ENCODE measurements at regions not wholly inside any gene's neighbourhood (a gene's known extent, or its start where the extent isn't known, plus 50 kb on each side); places are given as distances from the start of the nearest gene placed in this dataset.

DNA sequence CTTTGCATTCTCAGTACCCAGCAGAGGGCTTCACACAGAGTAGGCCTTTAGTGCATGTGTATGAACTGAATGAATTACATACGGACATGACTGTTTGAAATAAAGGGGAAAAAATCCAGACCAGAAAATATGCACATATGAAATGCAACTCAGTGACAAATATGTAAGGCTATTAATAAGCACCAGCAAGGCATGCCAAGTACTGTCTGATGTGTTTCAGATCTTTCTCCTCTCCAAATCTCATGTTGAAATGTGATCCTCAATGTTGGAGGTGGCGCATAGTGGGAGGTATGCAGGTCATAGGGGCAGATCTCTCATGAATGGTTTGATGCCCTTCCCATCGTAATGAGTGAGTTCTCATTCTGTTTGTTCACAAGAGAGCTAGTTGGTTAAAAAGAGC lies 87.3 kb upstream of the TOMM7 start:
- no peak for DNase-seq

DNA sequence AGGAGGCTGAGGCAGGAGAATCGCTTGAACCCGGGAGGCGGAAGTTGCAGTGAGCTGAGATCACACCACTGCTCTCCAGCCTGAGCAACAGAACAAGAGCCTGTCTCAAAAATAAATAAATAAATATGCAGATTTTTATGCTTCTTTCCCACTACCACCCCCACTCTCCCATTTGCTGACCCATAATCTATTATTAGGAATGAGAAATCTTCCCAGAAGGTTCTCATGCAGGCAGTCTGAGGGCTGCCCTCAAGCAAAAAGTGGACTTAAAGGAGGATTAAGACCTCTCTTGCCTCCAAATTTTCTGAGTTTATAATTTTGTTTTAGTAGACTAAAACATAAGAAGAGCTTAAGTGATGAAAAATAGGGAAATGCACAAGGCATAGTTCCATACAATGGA lies 85.2 kb upstream of the TOMM7 start:
- DNase-seq, result no peak

DNA sequence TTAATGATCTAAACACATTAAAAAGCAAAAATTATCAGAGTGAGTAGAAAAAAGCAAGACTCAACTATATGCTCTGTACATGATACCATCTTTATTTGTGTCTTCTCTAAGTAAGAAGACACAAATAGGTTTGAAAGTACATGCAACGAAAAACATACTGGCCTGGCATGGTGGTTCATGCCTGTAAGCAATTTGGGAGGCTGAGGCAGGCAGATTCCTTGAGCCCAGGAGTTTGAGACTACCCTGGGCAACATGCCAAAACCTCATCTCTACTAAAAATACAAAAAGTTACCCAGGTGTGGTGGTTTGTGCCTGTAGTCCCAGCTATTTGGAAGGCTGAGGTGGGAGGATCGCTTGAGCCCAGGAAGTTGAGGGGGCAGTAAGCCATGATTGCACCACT lies 78.1 kb upstream of the TOMM7 start:
- DNase-seq, result no peak

DNA sequence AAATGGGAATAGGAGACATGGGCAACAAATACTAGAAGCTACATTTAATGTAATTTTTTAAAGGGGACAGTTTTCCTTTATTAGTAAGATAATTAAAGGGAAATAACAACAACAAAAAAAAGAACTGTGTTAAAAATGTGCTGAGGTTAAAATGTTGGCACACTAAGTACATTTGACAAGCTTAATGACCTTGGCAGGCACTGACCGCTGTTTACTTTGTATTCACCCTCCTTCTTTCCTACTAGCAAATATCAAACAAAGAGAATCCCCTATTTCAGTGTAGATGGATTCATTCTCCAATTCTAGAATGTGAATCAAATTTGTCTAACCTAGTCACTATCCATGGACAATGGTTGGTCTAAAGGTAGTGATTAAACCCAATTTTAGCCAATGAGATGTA lies 77.5 kb upstream of the TOMM7 start:
- no peak for DNase-seq

DNA sequence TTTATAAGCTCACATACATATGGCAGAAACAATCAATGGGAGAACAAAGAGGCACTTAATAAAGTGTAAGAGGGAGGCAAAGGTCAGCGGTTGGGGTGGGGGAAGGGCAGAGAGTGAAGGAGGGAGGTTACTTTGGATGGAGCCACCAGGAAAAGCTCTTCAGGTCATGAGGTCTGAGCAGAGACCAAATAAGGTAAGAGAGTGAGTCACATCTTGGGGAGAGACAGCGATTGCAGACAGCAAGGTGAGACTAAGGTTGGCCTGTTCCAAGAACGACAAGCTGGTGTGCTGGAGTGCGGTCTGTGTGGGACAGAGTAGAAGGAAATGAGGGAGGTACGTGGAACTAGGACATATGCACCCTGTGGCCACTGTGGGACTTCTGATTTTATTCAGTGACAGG lies 74.3 kb upstream of the TOMM7 start:
- no peak for DNase-seq

DNA sequence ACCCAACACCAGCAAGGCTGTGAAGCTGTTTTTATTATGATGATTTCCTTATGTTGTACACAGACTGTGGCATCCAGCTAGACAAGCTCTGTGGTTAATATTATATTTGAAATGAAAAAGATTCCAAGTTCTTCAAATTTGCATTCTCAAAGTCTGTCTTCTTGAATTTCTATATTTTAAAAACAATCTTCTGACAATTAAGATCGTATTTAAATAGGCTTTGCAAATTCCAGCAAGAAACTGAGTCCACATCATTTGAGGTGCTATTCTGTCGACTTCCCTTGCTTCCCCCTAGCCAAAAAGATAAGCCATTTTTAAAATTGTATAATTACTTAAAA lies 73.1 kb upstream of the TOMM7 start:
- no peak for DNase-seq

DNA sequence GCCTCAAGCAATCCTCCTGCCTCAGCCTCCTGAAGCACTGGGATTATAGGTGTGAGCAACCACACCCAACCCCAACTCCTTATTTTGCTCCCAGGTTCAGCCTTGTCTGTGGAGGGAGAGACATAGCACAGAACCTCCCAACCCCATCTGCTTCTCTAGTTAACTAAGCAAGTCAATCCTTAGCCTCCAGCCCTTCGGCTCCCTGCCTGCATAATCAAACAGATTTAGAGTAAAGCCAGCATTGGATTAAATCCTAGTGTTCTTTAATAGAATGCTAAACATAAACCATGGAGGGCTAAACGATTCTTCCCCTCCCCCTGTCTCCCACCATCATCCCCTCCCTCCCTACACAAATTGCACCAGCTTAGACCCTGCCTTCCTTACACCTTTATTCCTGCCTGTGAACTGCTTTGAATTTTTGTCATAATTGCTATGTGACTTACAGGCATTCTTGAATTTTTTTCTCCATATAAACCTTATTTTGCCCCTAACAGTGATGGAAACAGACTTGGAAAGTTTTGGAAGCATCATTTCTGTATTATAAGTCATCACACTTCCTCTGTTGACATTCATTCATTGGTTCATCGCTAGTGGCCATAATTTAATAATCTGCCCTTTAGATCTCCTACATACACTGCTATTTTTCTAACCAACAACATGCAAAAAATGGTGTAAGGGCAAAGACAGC lies 72.6 kb upstream of the TOMM7 start:
- DNase-seq, result no peak

DNA sequence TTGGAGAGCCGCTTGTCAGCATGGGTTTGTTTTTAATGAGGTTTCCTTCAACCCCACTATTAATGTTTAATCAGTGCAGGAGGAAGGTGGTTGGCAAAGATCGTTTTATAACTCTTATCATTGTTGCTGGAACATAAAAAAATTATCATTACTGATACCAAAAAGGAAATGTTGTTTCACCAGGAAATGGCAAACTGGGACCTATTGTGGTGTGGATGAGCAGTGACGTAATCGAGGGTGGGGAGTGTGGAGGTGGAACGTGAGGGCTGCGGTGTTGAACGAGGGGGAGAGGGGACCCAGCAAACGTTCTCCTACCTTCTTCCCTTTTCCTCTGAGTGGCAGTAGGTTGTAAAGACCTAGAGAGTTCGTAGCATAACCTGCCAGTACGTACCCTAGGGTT lies 71.9 kb upstream of the TOMM7 start:
- no peak for DNase-seq

DNA sequence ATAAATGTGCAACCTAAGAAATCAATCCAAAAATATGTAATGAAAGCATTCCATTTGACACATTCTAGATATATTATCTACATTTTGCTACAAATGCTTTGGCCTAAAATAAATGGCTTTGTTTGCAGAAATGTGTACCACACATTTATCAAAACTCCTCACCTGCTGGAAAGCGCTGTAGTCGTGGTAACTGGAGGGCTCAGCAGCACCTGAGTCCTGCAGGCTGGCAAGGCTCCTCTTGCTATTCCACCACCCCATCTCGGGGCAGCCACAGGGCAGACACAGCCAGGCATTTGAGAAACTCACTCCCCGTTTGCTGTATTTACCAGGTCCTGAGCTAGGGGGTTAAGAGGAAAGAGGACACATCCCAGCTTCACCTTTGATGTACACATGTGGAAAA lies 68.1 kb upstream of the TOMM7 start:
- no peak for DNase-seq

DNA sequence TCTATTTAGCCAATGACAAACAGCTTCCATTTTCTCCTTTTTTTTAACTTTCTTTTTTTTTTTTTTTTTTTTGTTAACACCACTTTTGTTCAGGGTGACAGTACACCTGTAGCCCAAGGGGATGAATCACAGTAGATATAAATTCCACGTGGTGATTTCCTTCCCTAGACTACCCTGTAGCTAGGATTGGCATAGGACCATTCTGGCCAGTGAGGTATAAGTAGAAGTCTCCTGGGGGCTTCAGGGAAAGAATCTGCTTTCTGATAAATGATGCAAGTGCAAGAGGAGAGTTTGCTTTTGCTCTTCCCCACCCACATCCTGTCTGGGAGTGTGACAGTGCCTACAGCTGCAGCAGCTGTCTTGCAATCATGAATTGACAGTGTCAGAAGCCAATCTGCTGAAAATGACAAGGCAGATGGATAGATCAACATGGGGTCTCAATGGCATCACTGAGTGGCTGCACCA lies 63.2 kb upstream of the TOMM7 start:
- DNase-seq, result peak; percentile 29 to 34

DNA sequence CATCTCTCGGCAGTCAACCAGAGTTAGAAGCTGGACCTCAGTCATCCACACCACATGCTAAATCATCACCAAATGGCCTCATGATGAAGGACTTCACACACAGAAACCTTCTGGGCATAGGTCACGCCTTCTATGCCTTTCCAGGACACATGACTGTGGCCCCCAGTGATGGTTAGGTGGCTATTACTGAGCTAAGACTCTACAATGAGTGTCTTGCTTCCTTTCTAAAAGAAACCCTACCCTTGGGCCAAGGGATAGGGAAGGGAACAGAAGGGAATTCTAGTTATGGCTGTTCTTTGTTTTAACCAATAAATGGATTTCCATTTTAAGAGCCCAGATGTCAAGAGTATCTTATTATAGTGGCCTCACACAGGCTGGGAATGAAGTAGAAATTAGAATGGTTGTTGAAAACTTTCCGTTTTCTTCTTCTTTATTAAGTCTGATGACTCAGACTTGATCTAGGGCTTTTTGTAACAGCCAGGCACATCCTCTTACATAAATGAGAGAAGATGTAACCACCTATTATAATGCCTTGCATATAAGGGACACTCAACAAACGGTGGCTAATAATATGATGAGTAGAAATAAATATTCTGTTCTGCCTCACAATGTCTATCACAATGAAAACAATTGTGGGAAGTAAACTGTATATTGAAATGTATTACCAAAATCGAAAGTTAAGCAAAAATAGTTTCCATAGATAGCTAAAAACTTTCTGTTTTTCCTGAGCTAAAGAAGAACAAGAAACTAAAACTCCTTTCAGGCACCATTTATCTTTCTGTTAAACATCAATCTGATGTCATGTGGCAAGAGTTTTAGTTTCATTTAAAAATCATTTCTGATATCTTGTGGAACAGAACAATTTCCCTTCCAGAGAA lies 62.5 kb upstream of the TOMM7 start:
- DNase-seq, result no peak

DNA sequence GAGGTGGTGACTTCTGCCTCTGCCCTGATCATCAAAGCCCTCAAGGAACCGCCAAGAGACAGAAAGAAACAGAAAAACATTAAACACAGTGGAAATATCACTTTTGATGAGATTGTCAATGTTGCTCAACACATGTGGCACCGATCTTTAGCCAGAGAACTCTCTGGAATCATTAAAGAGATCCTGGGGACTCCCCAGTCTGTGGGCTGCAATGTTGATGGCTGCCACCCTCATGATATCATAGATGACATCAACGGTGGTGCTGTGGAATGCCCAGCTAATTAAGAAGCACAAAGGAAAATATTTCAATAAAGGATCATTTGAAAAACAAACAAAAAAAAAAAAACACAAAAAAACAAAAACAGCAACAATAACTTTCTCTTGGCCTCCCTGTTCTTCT lies 59.5 kb upstream of the TOMM7 start:
- no peak for DNase-seq

DNA sequence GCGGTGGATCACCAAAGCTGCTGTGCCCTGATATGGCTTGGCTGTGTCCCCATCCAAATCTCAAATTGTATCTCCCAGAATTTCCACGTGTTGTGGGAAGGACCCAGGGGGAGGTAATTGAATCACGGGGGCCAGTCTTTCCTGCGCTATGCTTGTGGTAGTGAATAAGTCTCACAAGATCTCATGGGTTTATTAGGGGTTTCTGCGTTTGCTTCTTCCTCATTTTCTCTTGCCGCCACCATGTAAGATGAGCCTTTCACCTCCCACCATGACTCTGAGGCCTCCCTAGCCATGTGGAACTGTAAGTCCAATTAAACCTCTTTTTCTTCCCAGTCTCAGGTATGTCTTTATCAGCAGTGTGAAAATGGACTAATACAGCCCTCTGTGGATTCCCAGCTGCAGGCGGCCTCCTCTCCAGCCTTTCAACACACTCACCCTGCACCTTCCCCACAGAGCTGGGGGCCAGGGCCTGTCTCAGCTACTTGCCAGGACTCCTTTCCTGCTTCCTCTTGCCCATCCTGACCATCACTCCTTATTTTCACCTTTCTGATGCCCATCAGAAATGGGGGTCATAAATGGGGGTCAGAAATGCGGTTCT lies 57.2 kb upstream of the TOMM7 start:
- DNase-seq, result no peak

DNA sequence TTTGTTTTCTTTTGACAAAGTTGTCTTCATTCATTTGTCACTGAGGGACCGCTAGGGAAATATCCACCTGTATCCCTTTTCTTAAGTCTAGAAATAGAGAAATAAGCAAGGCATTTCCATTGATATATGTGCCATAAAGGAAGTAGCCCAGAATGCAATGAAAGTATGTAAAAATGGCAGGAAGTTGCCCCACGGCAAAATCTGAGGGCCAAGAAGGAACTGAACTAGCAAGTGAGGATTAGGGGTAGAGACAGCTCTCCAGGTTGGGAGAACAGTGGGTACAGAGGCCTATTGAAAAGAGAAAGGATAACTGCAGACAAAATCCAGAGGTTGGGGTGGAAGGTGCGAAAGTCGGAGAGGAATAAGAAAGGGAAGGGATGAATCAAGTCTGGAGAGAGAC lies 56.6 kb upstream of the TOMM7 start:
- no peak for DNase-seq

DNA sequence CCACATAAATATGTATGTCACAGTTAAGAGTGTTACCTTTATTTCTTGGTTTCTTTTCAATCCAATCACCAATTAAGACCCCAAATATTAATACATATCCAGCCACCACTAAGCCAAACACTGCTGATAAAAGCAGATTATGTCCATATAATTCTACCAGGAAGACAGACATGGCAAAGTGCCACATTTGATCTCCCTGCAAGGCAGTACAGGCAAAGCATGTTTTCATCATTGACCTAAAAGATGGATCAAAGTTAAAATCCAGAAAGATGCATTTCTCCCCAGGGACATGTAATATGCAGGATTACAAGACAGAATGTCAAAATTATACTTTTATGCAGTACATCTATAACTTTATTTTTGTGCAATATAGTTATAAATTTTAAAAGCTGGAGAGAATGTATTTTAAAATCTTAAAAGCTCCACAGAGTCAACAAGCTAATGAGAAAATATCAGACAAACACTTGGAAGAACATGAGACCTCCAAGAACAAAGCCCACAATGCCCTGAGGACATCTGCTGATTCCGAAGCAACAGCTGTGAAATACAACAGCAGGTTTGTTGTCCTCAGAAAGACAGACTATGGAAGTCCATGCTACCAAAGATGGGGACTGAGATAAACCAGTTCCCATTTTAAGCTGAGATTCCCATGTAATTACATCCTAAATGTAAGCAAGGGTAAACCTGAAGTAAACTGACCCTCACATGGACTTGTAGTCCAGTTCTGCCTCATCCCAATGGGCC lies 54.5 kb upstream of the TOMM7 start:
- DNase-seq, result no peak

DNA sequence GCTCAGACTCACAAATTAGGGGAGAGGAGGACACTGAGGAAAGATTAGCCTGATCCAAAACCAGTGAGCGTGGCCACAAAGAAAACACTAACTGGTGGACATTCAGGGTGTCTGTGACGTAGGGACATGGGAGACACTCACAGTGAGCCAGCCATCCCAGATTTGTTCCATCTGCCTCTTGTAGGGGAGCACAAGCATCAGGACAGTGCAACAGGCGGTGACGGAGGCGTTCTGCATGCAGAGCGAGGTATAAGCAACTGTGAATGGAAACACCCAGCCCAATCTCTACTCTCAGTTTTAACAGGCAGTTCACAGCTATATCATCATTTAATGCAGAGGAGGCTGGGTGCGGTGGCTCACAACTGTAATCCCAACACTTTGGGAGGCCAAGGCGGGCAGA lies 52.8 kb upstream of the TOMM7 start:
- no peak for DNase-seq

DNA sequence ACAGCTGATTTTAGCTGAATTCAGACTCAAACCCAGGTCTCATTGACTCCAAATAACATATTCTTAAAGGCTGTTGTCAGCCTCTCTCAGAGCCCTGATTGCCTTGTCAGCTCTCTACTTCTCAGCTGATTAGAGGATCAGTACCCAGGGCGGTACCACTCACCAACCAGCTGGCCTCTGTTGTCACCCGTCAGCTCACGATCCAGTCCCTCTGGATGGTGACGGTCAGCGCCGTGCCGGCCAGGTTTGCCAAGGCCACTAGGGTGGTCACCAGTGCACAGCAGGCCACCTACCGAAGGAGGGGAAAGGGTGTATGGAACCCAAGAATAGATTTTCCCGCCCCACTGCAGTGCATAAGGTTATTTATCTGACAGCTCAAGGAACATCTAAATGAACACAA lies 52.3 kb upstream of the TOMM7 start:
- DNase-seq, result no peak
